Panc1 (cell line): ENCODE measurements at regions not wholly inside any gene's neighbourhood (a gene's known extent, or its start where the extent isn't known, plus 50 kb on each side); places are given as distances from the start of the nearest gene placed in this dataset.

Experiments used
- ATAC-seq: fragments of 200-7000 bp; cut with Tn5 transposase; 2 replicates; pipeline ENCODE4 v1.9.1; 2020; ENCODE audit warnings: mild to moderate bottlenecking, moderate library complexity
- BruUV-seq: library from RNA; stranded (reverse); fragments of 400-500 nt; replicated peaks from 2 replicates; lab custom pipeline; 2021; lab: Mats Ljungman, UMichigan
- CTCF ChIA-PET: fragments of 300-600 bp; sonication (Branson Sonifier 250); formaldehyde crosslinking; loops from one replicate; lab custom pipeline; 2022; ENCODE audit warnings: antibody characterized with exemption; lab: Charles Lee
- POLR2A ChIA-PET: fragments of 300-600 bp; sonication (Branson Sonifier 250); formaldehyde crosslinking; loops from one replicate; lab custom pipeline; 2022; ENCODE audit warnings: antibody characterized with exemption; lab: Charles Lee
- DNase-seq: peaks from one replicate; pipeline ENCODE4 v3.0.0-alpha.2; 2010; ENCODE audit warnings: low read depth, low spot score
- H3K27ac ChIP-seq: 2 replicates; pipeline ENCODE4 v1.5.1; 2011; ENCODE audit warnings: mild to moderate bottlenecking, low read length, inconsistent platforms
- H3K27me3 ChIP-seq: fragments of 200-500 bp; sonication (Bioruptor generic); 2 replicates; pipeline ENCODE4 v1.6.0; 2014; ENCODE audit warnings: low read length, inconsistent platforms; ENCODE audit not compliant: control insufficient read depth, insufficient read depth
- H3K36me3 ChIP-seq: fragments of 200-500 bp; sonication (Bioruptor generic); 2 replicates; pipeline ENCODE4 v1.5.1; 2014; ENCODE audit warnings: inconsistent platforms, mild to moderate bottlenecking, low read length, moderate library complexity; ENCODE audit not compliant: control insufficient read depth, insufficient read depth
- H3K4me1 ChIP-seq: 2 replicates; pipeline ENCODE4 v1.5.1; 2011; ENCODE audit warnings: inconsistent platforms, mild to moderate bottlenecking, low read length, moderate library complexity; ENCODE audit not compliant: control insufficient read depth, insufficient read depth
- H3K4me3 ChIP-seq, 2 experiments: 2 replicates each; pipeline ENCODE4 v1.5.1; 2011 to 2012; ENCODE audit warnings: low read depth in 2 of 2, low read length in 2 of 2, mild to moderate bottlenecking in 2 of 2, inconsistent platforms in 1 of 2, moderate library complexity in 1 of 2
- H3K9me3 ChIP-seq: fragments of 200-500 bp; sonication (Bioruptor generic); 2 replicates; pipeline ENCODE4 v1.5.1; 2014; ENCODE audit warnings: low read depth, mild to moderate bottlenecking, inconsistent platforms, low read length, moderate library complexity; ENCODE audit not compliant: control insufficient read depth, insufficient read depth
- CTCF ChIP-seq: fragments of 450-650 bp; IDR thresholded peaks from 2 replicates; pipeline ENCODE4 v1.5.1; 2017; ENCODE audit warnings: mild to moderate bottlenecking
- POLR2AphosphoS5 ChIP-seq: IDR thresholded peaks from 2 replicates; pipeline ENCODE4 v1.6.1; 2012; ENCODE audit warnings: mild to moderate bottlenecking, low read depth, low read length, moderate library complexity
- REST ChIP-seq, 2 experiments: IDR thresholded peaks; 2 replicates each; pipeline ENCODE4 v1.6.1; 2011 to 2012; ENCODE audit warnings: low read depth in 2 of 2, control low read depth in 1 of 2, low read length in 1 of 2, mild to moderate bottlenecking in 1 of 2, moderate library complexity in 1 of 2; ENCODE audit not compliant: insufficient read depth in 1 of 2
- SIN3A ChIP-seq: IDR thresholded peaks from 2 replicates; pipeline ENCODE4 v1.6.1; 2012; ENCODE audit warnings: low read depth, mild to moderate bottlenecking, low read length, moderate library complexity, borderline replicate concordance; ENCODE audit not compliant: insufficient read depth
- TCF7L2 ChIP-seq: IDR thresholded peaks from 2 replicates; pipeline ENCODE4 v1.6.1; 2011; ENCODE audit warnings: mild to moderate bottlenecking, low read depth, low read length, inconsistent platforms
- in situ Hi-C: cut with HindIII; loops from 2 replicates; pipeline ENCODE4 v1.10.0; 2016; ENCODE audit warnings: low sequenced_read_pairs, low pct_unique_long_range_greater_than_20kb
- intact Hi-C: fragments of 100-400 bp; cut with micrococcal nuclease; formaldehyde crosslinking; loops from one replicate; pipeline ENCODE4 v1.10.0; 2022; ENCODE audit not compliant: unreplicated experiment

GRCh38 chr18:78655921-78656320, 323.7 kb upstream of the SALL3 start:
- BruUV-seq = no TSS peak

GRCh38 chr18:78656346-78656925, 323.2 kb upstream of the SALL3 start:
- H3K27me3 ChIP-seq = no peaks in the 10 kb centered on the region
- no peak overlapping the region for H3K4me3 ChIP-seq
- DNase-seq = no peak
- no peaks in the 10 kb centered on the region for H3K9me3 ChIP-seq
- in situ Hi-C loops = no loop called here
- no peak for ATAC-seq
- ChIA-PET CTCF (no interaction called here), POLR2A (no interaction called here)
- TF ChIP-seq SIN3A = no peak
- TF ChIP-seq TCF7L2 = no peak
- TF ChIP-seq CTCF = no peak
- TF ChIP-seq REST (IDR thresholded peaks at IDR 0.05; ENCODE audit: insufficient read depth in 1 of 2, low read depth in 2 of 2, low read length in 1 of 2) = no peak
- no peaks in the 10 kb centered on the region for H3K36me3 ChIP-seq
- H3K4me1 ChIP-seq = no peaks in the 10 kb centered on the region
- intact Hi-C loops = no loop called here
- no TSS peak for BruUV-seq
- no peak overlapping the region for H3K27ac ChIP-seq

More at GRCh38 chr18:78655921-78656320, 323.7 kb upstream of the SALL3 start:
- in situ Hi-C loops (no loop called here), intact Hi-C loops (no loop called here)
- no peak overlapping the region for H3K27ac ChIP-seq
- POLR2A ChIA-PET = no interaction called here
- H3K9me3 ChIP-seq = no peaks in the 10 kb centered on the region
- CTCF ChIA-PET = no interaction called here
- no peak for TF ChIP-seq SIN3A
- ATAC-seq = no peak
- H3K27me3 ChIP-seq = no peaks in the 10 kb centered on the region
- no peak overlapping the region for H3K4me3 ChIP-seq
- H3K36me3 ChIP-seq = no peaks in the 10 kb centered on the region
- H3K4me1 ChIP-seq = no peaks in the 10 kb centered on the region
- no peak for DNase-seq

- Histone ChIP-seq H3K36me3 (no peaks in the 10 kb centered on the region), H3K9me3 (no peaks in the 10 kb centered on the region), H3K4me1 (no peaks in the 10 kb centered on the region), H3K4me3 (no peak overlapping the region), H3K27me3 (peaks cover 3% of the 10 kb centered on the region; the same call in 1 of the 2 replicates), H3K27ac (no peak overlapping the region)
- ATAC-seq (no peak), DNase-seq (no peak)
- POLR2A ChIA-PET = no interaction called here
- no TSS peak for BruUV-seq
- CTCF ChIA-PET = no interaction called here
- in situ Hi-C loops (no loop called here), intact Hi-C loops (no loop called here)
- TF ChIP-seq TCF7L2 (no peak), SIN3A (no peak), CTCF (no peak), REST (IDR thresholded peaks at IDR 0.05; ENCODE audit: insufficient read depth in 1 of 2, low read depth in 2 of 2, low read length in 1 of 2) (no peak), POLR2AphosphoS5 (no peak)
Measured at GRCh38 chr18:78658531-78658930, 321.1 kb upstream of the SALL3 start.
